ENCODE measurements at regions not wholly inside any gene's neighbourhood (a gene's known extent, or its start where the extent isn't known, plus 50 kb on each side); places are given as distances from the start of the nearest gene placed in this dataset.
"Not testable (repeated sequence)": the region's sequence is repeated elsewhere in the genome, so short reads cannot be mapped to it uniquely, and the experiment has no call there.

- DNase-seq (ENCODE audit: low read depth, low spot score) = no peak
Measured at GRCh38 chr14:40058901-40059897, 627.0 kb upstream of the FBXO33 start.

GRCh38 chr14:40053416-40053815 lies 621.2 kb upstream of the FBXO33 start:
- TF ChIP-seq YY1 (IDR thresholded peaks at IDR 0.05; ENCODE audit: insufficient read depth, insufficient read length) (no peak), SUZ12 (IDR thresholded peaks at IDR 0.05; ENCODE audit: extremely low read depth, insufficient read depth, insufficient read length) (no peak), ZNF274 (IDR thresholded peaks at IDR 0.05; ENCODE audit: low read depth, low read length) (no peak)
- H3K9me3 ChIP-seq (ENCODE audit: insufficient read depth, low read length) = no peaks in the 10 kb centered on the region
- H3K27me3 ChIP-seq (ENCODE audit: insufficient read depth, insufficient read length) = no peaks in the 10 kb centered on the region
- no peak for DNase-seq (ENCODE audit: low read depth, low spot score)
- H3K9ac ChIP-seq (ENCODE audit: insufficient read length, low read depth) = no peak overlapping the region
- H3K36me3 ChIP-seq (ENCODE audit: insufficient read depth, insufficient read length, low read length) = no peaks in the 10 kb centered on the region
- H3K4me3 ChIP-seq (ENCODE audit: insufficient read length, low read depth) = no peak overlapping the region
- H3K4me1 ChIP-seq (ENCODE audit: insufficient read depth, insufficient read length) = no peaks in the 10 kb centered on the region

More at GRCh38 chr14:40058901-40059897, 627.0 kb upstream of the FBXO33 start:
- Histone ChIP-seq H3K36me3 (ENCODE audit: insufficient read depth, insufficient read length, low read length) (no peaks in the 10 kb centered on the region), H3K4me3 (ENCODE audit: insufficient read length, low read depth) (no peak overlapping the region), H3K27me3 (ENCODE audit: insufficient read depth, insufficient read length) (no peaks in the 10 kb centered on the region), H3K9ac (ENCODE audit: insufficient read length, low read depth) (no peak overlapping the region), H3K9me3 (ENCODE audit: insufficient read depth, low read length) (no peaks in the 10 kb centered on the region), H3K4me1 (ENCODE audit: insufficient read depth, insufficient read length) (no peaks in the 10 kb centered on the region)
- TF ChIP-seq YY1 (IDR thresholded peaks at IDR 0.05; ENCODE audit: insufficient read depth, insufficient read length) (no peak), ZNF274 (IDR thresholded peaks at IDR 0.05; ENCODE audit: low read depth, low read length) (no peak), SUZ12 (IDR thresholded peaks at IDR 0.05; ENCODE audit: extremely low read depth, insufficient read depth, insufficient read length) (no peak)

GRCh38 chr14:40028991-40029390 lies 596.8 kb upstream of the FBXO33 start:
- H3K4me3 ChIP-seq (ENCODE audit: insufficient read length, low read depth) = no peak overlapping the region
- no peaks in the 10 kb centered on the region for H3K27me3 ChIP-seq (ENCODE audit: insufficient read depth, insufficient read length)
- H3K4me1 ChIP-seq (ENCODE audit: insufficient read depth, insufficient read length) = no peaks in the 10 kb centered on the region
- H3K9ac ChIP-seq (ENCODE audit: insufficient read length, low read depth) = no peak overlapping the region
- TF ChIP-seq YY1 (IDR thresholded peaks at IDR 0.05; ENCODE audit: insufficient read depth, insufficient read length) (no peak), SUZ12 (IDR thresholded peaks at IDR 0.05; ENCODE audit: extremely low read depth, insufficient read depth, insufficient read length) (no peak), ZNF274 (IDR thresholded peaks at IDR 0.05; ENCODE audit: low read depth, low read length) (no peak)
- H3K9me3 ChIP-seq (ENCODE audit: insufficient read depth, low read length) = no peaks in the 10 kb centered on the region
- no peaks in the 10 kb centered on the region for H3K36me3 ChIP-seq (ENCODE audit: insufficient read depth, insufficient read length, low read length)
- no peak for DNase-seq (ENCODE audit: low read depth, low spot score)

GRCh38 chr14:40025101-40025500 lies 592.9 kb upstream of the FBXO33 start:
- H3K9me3 ChIP-seq (ENCODE audit: insufficient read depth, low read length) = no peaks in the 10 kb centered on the region
- no peaks in the 10 kb centered on the region for H3K4me1 ChIP-seq (ENCODE audit: insufficient read depth, insufficient read length)
- no peak overlapping the region for H3K4me3 ChIP-seq (ENCODE audit: insufficient read length, low read depth)
- no peaks in the 10 kb centered on the region for H3K36me3 ChIP-seq (ENCODE audit: insufficient read depth, insufficient read length, low read length)
- DNase-seq (ENCODE audit: low read depth, low spot score) = no peak
- H3K27me3 ChIP-seq (ENCODE audit: insufficient read depth, insufficient read length) = no peaks in the 10 kb centered on the region
- TF ChIP-seq ZNF274 (IDR thresholded peaks at IDR 0.05; ENCODE audit: low read depth, low read length) = no peak
- no peak for TF ChIP-seq SUZ12 (IDR thresholded peaks at IDR 0.05; ENCODE audit: extremely low read depth, insufficient read depth, insufficient read length)
- no peak for TF ChIP-seq YY1 (IDR thresholded peaks at IDR 0.05; ENCODE audit: insufficient read depth, insufficient read length)
- H3K9ac ChIP-seq (ENCODE audit: insufficient read length, low read depth) = no peak overlapping the region

- Histone ChIP-seq H3K27me3 (ENCODE audit: insufficient read depth, insufficient read length) (no peaks in the 10 kb centered on the region), H3K9ac (ENCODE audit: insufficient read length, low read depth) (no peak overlapping the region), H3K36me3 (ENCODE audit: insufficient read depth, insufficient read length, low read length) (no peaks in the 10 kb centered on the region), H3K9me3 (ENCODE audit: insufficient read depth, low read length) (no peaks in the 10 kb centered on the region), H3K4me3 (ENCODE audit: insufficient read length, low read depth) (no peak overlapping the region), H3K4me1 (ENCODE audit: insufficient read depth, insufficient read length) (no peaks in the 10 kb centered on the region)
- TF ChIP-seq YY1 (IDR thresholded peaks at IDR 0.05; ENCODE audit: insufficient read depth, insufficient read length) = no peak
- no peak for TF ChIP-seq SUZ12 (IDR thresholded peaks at IDR 0.05; ENCODE audit: extremely low read depth, insufficient read depth, insufficient read length)
- no peak for TF ChIP-seq ZNF274 (IDR thresholded peaks at IDR 0.05; ENCODE audit: low read depth, low read length)
- no peak for DNase-seq (ENCODE audit: low read depth, low spot score)
Measured at GRCh38 chr14:40010961-40011360, 578.7 kb upstream of the FBXO33 start.

- no peaks in the 10 kb centered on the region for H3K9me3 ChIP-seq (ENCODE audit: insufficient read depth, low read length)
- TF ChIP-seq SUZ12 (IDR thresholded peaks at IDR 0.05; ENCODE audit: extremely low read depth, insufficient read depth, insufficient read length) (no peak), ZNF274 (IDR thresholded peaks at IDR 0.05; ENCODE audit: low read depth, low read length) (no peak), YY1 (IDR thresholded peaks at IDR 0.05; ENCODE audit: insufficient read depth, insufficient read length) (no peak)
- H3K9ac ChIP-seq (ENCODE audit: insufficient read length, low read depth) = no peak overlapping the region
- H3K36me3 ChIP-seq (ENCODE audit: insufficient read depth, insufficient read length, low read length) = no peaks in the 10 kb centered on the region
- no peak overlapping the region for H3K4me3 ChIP-seq (ENCODE audit: insufficient read length, low read depth)
- no peaks in the 10 kb centered on the region for H3K4me1 ChIP-seq (ENCODE audit: insufficient read depth, insufficient read length)
- no peak for DNase-seq (ENCODE audit: low read depth, low spot score)
- no peaks in the 10 kb centered on the region for H3K27me3 ChIP-seq (ENCODE audit: insufficient read depth, insufficient read length)
Measured at GRCh38 chr14:40009771-40010170, 577.5 kb upstream of the FBXO33 start.

- H3K9me3 ChIP-seq (ENCODE audit: insufficient read depth, low read length); DNase-seq (ENCODE audit: low read depth, low spot score); H3K36me3 ChIP-seq (ENCODE audit: insufficient read depth, insufficient read length, low read length); H3K9ac ChIP-seq (ENCODE audit: insufficient read length, low read depth); H3K4me1 ChIP-seq (ENCODE audit: insufficient read depth, insufficient read length); H3K4me3 ChIP-seq (ENCODE audit: insufficient read length, low read depth); H3K27me3 ChIP-seq (ENCODE audit: insufficient read depth, insufficient read length): not testable (repeated sequence)
Measured at GRCh38 chr14:40008345-40008744, 576.1 kb upstream of the FBXO33 start.
